Stimulated activated CD4-positive, alpha-beta T cell treated with anti-CD3 and anti-CD28 coated beads, Interleukin-1b, Interleukin-23, amount 100 ng/mL, for 4 hours (primary cell): ENCODE measurements at regions not wholly inside any gene's neighbourhood (a gene's known extent, or its start where the extent isn't known, plus 50 kb on each side); places are given as distances from the start of the nearest gene placed in this dataset.
"Not testable (repeated sequence)": the region's sequence is repeated elsewhere in the genome, so short reads cannot be mapped to it uniquely, and the experiment has no call there.

Experiments used
- DNase-seq, 2 donors: peaks; one replicate each; pipeline ENCODE4 v3.0.0-alpha.2; 2020; ENCODE audit warnings: low read depth in 2 of 2

- DNase-seq = no peak
Measured at GRCh38 chr2:14982790-14983189, 350.3 kb downstream of the LRATD1 start.

GRCh38 chr2:14988600-14988999, 356.1 kb downstream of the LRATD1 start:
- no peak for DNase-seq

- DNase-seq = no peak
Measured at GRCh38 chr2:14991723-14992122, 359.2 kb downstream of the LRATD1 start.

GRCh38 chr2:14994721-14995120, 362.2 kb downstream of the LRATD1 start:
- no peak for DNase-seq

GRCh38 chr2:14996351-14997014, 364.0 kb downstream of the LRATD1 start:
- no peak for DNase-seq

- DNase-seq = no peak
Measured at GRCh38 chr2:14998546-14998945, 366.0 kb downstream of the LRATD1 start.

- no peak for DNase-seq
Measured at GRCh38 chr2:14999114-14999661, 366.7 kb downstream of the LRATD1 start.

GRCh38 chr2:15002519-15002918, 370.0 kb downstream of the LRATD1 start:
- DNase-seq = not testable (repeated sequence)

GRCh38 chr2:15006667-15007066, 374.1 kb downstream of the LRATD1 start:
- DNase-seq = no peak

GRCh38 chr2:15009681-15010080, 377.2 kb downstream of the LRATD1 start:
- DNase-seq = no peak

GRCh38 chr2:15010346-15010745, 377.8 kb downstream of the LRATD1 start:
- DNase-seq = no peak

GRCh38 chr2:15018814-15019213, 386.3 kb downstream of the LRATD1 start:
- DNase-seq = no peak

- DNase-seq = no peak
Measured at GRCh38 chr2:15023221-15023620, 390.7 kb downstream of the LRATD1 start.

GRCh38 chr2:15028406-15028805, 395.9 kb downstream of the LRATD1 start:
- DNase-seq = no peak

GRCh38 chr2:15031745-15032240, 399.3 kb downstream of the LRATD1 start:
- no peak for DNase-seq

- DNase-seq = no peak
Measured at GRCh38 chr2:15034246-15034645, 401.7 kb downstream of the LRATD1 start.

- no peak for DNase-seq
Measured at GRCh38 chr2:15034860-15035259, 402.3 kb downstream of the LRATD1 start.

GRCh38 chr2:15038366-15039364, 406.1 kb downstream of the LRATD1 start:
- DNase-seq = no peak

- no peak for DNase-seq
Measured at GRCh38 chr2:15040429-15041084, 408.0 kb downstream of the LRATD1 start.

GRCh38 chr2:15041429-15041837, 408.9 kb downstream of the LRATD1 start:
- DNase-seq = no peak

- no peak for DNase-seq
Measured at GRCh38 chr2:15042801-15043217, 410.3 kb downstream of the LRATD1 start.
